Nephron progenitor cell (in vitro differentiated cells): ENCODE measurements at regions not wholly inside any gene's neighbourhood (a gene's known extent, or its start where the extent isn't known, plus 50 kb on each side); places are given as distances from the start of the nearest gene placed in this dataset.

Source experiments
- DNase-seq: peaks from one replicate; pipeline ENCODE4 v3.0.0; 2021
- H3K27ac Mint-ChIP-seq: 2 replicates; pipeline ENCODE4 v1.8.0; 2021; ENCODE audit warnings: mild to moderate bottlenecking, moderate library complexity, mixed read lengths
- H3K27me3 Mint-ChIP-seq: 2 replicates; pipeline ENCODE4 v1.8.0; 2021; ENCODE audit warnings: mild to moderate bottlenecking, low read depth, mixed read lengths; ENCODE audit not compliant: poor library complexity
- H3K36me3 Mint-ChIP-seq: 2 replicates; pipeline ENCODE4 v1.8.0; 2021; ENCODE audit warnings: low read depth, mixed read lengths
- H3K4me1 Mint-ChIP-seq: 2 replicates; pipeline ENCODE4 v1.8.0; 2021; ENCODE audit warnings: mixed read lengths
- H3K4me3 Mint-ChIP-seq: 2 replicates; pipeline ENCODE4 v1.8.0; 2021; ENCODE audit warnings: mild to moderate bottlenecking, moderate library complexity, mixed read lengths
- H3K9me3 Mint-ChIP-seq: 2 replicates; pipeline ENCODE4 v1.8.0; 2021; ENCODE audit warnings: mild to moderate bottlenecking, moderate library complexity, mixed read lengths
- CTCF ChIP-seq: fragments of 200-600 bp; sonication (generic); IDR thresholded peaks from 2 replicates; pipeline ENCODE4 v1.5.0; 2021; ENCODE audit warnings: antibody characterized with exemption

GRCh38 chr1:239293350-239294110, 92.8 kb upstream of the CHRM3 start:
- no peak for DNase-seq
- H3K4me3 Mint-ChIP-seq = no peak overlapping the region

GRCh38 chr1:239288820-239289554, 97.4 kb upstream of the CHRM3 start:
- no peaks in the 10 kb centered on the region for H3K36me3 Mint-ChIP-seq
- H3K4me3 Mint-ChIP-seq = no peak overlapping the region
- H3K27ac Mint-ChIP-seq = no peak overlapping the region
- peaks cover 11% of the 10 kb centered on the region for H3K9me3 Mint-ChIP-seq
- H3K4me1 Mint-ChIP-seq = no peaks in the 10 kb centered on the region
- H3K27me3 Mint-ChIP-seq = peaks cover 4% of the 10 kb centered on the region
- no peak for TF ChIP-seq CTCF
- DNase-seq = no peak

More at GRCh38 chr1:239293350-239294110, 92.8 kb upstream of the CHRM3 start:
- no peaks in the 10 kb centered on the region for H3K9me3 Mint-ChIP-seq
- no peaks in the 10 kb centered on the region for H3K4me1 Mint-ChIP-seq
- H3K27ac Mint-ChIP-seq = no peak overlapping the region
- no peaks in the 10 kb centered on the region for H3K36me3 Mint-ChIP-seq
- no peaks in the 10 kb centered on the region for H3K27me3 Mint-ChIP-seq
- TF ChIP-seq CTCF = no peak

- H3K4me1 Mint-ChIP-seq = no peaks in the 10 kb centered on the region
- DNase-seq = no peak
- no peak overlapping the region for H3K4me3 Mint-ChIP-seq
- TF ChIP-seq CTCF = no peak
- peaks cover 11% of the 10 kb centered on the region for H3K9me3 Mint-ChIP-seq
- no peak overlapping the region for H3K27ac Mint-ChIP-seq
- no peaks in the 10 kb centered on the region for H3K36me3 Mint-ChIP-seq
- H3K27me3 Mint-ChIP-seq = peaks cover 4% of the 10 kb centered on the region
Observed at GRCh38 chr1:239287296-239287695, 99.1 kb upstream of the CHRM3 start.

- H3K4me1 Mint-ChIP-seq = no peaks in the 10 kb centered on the region
- no peak for TF ChIP-seq CTCF
- H3K4me3 Mint-ChIP-seq = no peak overlapping the region
- H3K36me3 Mint-ChIP-seq = no peaks in the 10 kb centered on the region
- H3K9me3 Mint-ChIP-seq = peaks cover 11% of the 10 kb centered on the region
- peaks cover 7% of the 10 kb centered on the region for H3K27me3 Mint-ChIP-seq
- H3K27ac Mint-ChIP-seq = no peak overlapping the region
- DNase-seq = no peak
Observed at GRCh38 chr1:239283216-239283615, 103.2 kb upstream of the CHRM3 start.

- Mint-ChIP-seq H3K4me3 (no peak overlapping the region), H3K9me3 (peaks cover 11% of the 10 kb centered on the region), H3K27me3 (peaks cover 7% of the 10 kb centered on the region), H3K36me3 (no peaks in the 10 kb centered on the region), H3K4me1 (no peaks in the 10 kb centered on the region), H3K27ac (no peak overlapping the region)
- no peak for DNase-seq
- no peak for TF ChIP-seq CTCF
Observed at GRCh38 chr1:239282411-239282810, 104.0 kb upstream of the CHRM3 start.

- no peak for TF ChIP-seq CTCF
- no peak for DNase-seq
- no peak overlapping the region for H3K27ac Mint-ChIP-seq
Observed at GRCh38 chr1:239276051-239276450, 110.3 kb upstream of the CHRM3 start.

More at GRCh38 chr1:239276051-239276450, 110.3 kb upstream of the CHRM3 start:
- H3K4me1 Mint-ChIP-seq = no peaks in the 10 kb centered on the region
- H3K4me3 Mint-ChIP-seq = no peak overlapping the region
- H3K27me3 Mint-ChIP-seq = peaks cover 6% of the 10 kb centered on the region
- no peaks in the 10 kb centered on the region for H3K9me3 Mint-ChIP-seq
- H3K36me3 Mint-ChIP-seq = no peaks in the 10 kb centered on the region
